Keratinocyte (primary cell): ENCODE measurements at regions not wholly inside any gene's neighbourhood (a gene's known extent, or its start where the extent isn't known, plus 50 kb on each side); places are given as distances from the start of the nearest gene placed in this dataset.
A peak's percentile ranks its signal among the peaks of the same experiment; 100 is the strongest.

Experiments used
- DNase-seq: peaks from one replicate; pipeline ENCODE4 v3.0.0-alpha.2; 2011; ENCODE audit warnings: low read depth, missing footprints, low spot score
- FAIRE-seq: peaks from 2 replicates; lab custom pipeline; 2011; peaks lifted over from hg19 to GRCh38; lab: Jason Lieb, UNC
- H2AFZ ChIP-seq: 2 replicates; pipeline ENCODE4 v1.6.0; 2012; ENCODE audit warnings: low read length, control low read depth, inconsistent platforms; ENCODE audit not compliant: control insufficient read depth
- H3K27ac ChIP-seq: 2 replicates; pipeline ENCODE4 v1.5.1; 2011; ENCODE audit warnings: low read length; ENCODE audit not compliant: control insufficient read depth, insufficient read depth
- H3K27me3 ChIP-seq: 3 replicates; pipeline ENCODE4 v1.6.0; 2011; ENCODE audit warnings: low read length; ENCODE audit not compliant: control insufficient read depth, insufficient read depth; ENCODE audit errors: extremely low read depth
- H3K36me3 ChIP-seq, 2 experiments: 2 replicates in 1 of 2; 3 replicates in 1 of 2; pipeline ENCODE4 v1.5.1; 2011; ENCODE audit warnings: low read length in 2 of 2, mild to moderate bottlenecking in 1 of 2; ENCODE audit not compliant: control insufficient read depth in 2 of 2, insufficient read depth in 2 of 2; ENCODE audit errors: extremely low read depth in 1 of 2
- H3K4me1 ChIP-seq: 3 replicates; pipeline ENCODE4 v1.5.1; 2011; ENCODE audit warnings: low read length; ENCODE audit not compliant: control insufficient read depth, insufficient read depth; ENCODE audit errors: extremely low read depth
- H3K4me2 ChIP-seq: 3 replicates; pipeline ENCODE4 v1.6.0; 2011; ENCODE audit warnings: low read depth, low read length; ENCODE audit not compliant: control insufficient read depth, insufficient read depth; ENCODE audit errors: extremely low read depth
- H3K4me3 ChIP-seq, 3 experiments: fragments of 200-600 bp in 1 of 3; sonication (generic) in 1 of 3; 2 replicates in 2 of 3; 3 replicates in 1 of 3; pipeline ENCODE4 v1.5.1; 2011 to 2016; ENCODE audit warnings: low read length in 3 of 3, mild to moderate bottlenecking in 3 of 3, control low read depth in 2 of 3, inconsistent platforms in 1 of 3, low read depth in 1 of 3, mixed read lengths in 1 of 3, mixed run types in 1 of 3, moderate library complexity in 1 of 3; ENCODE audit not compliant: control insufficient read depth in 2 of 3, insufficient read depth in 2 of 3; ENCODE audit errors: extremely low read depth in 1 of 3
- H3K79me2 ChIP-seq: 2 replicates; pipeline ENCODE4 v1.6.0; 2012; ENCODE audit warnings: low read length; ENCODE audit not compliant: control insufficient read depth, insufficient read depth
- H3K9ac ChIP-seq: 3 replicates; pipeline ENCODE4 v1.6.0; 2011; ENCODE audit warnings: low read length; ENCODE audit not compliant: control insufficient read depth, insufficient read depth; ENCODE audit errors: extremely low read depth
- H3K9me1 ChIP-seq: 3 replicates; pipeline ENCODE4 v1.6.0; 2011; ENCODE audit warnings: low read length; ENCODE audit not compliant: control insufficient read depth, insufficient read depth; ENCODE audit errors: extremely low read depth
- H3K9me3 ChIP-seq: 2 replicates; pipeline ENCODE4 v1.5.1; 2012; ENCODE audit warnings: low read depth, low read length; ENCODE audit not compliant: control insufficient read depth
- H4K20me1 ChIP-seq: 3 replicates; pipeline ENCODE4 v1.6.0; 2011; ENCODE audit warnings: low read length; ENCODE audit not compliant: control insufficient read depth, insufficient read depth; ENCODE audit errors: extremely low read depth
- EZH2 ChIP-seq: IDR thresholded peaks from one replicate; pipeline ENCODE4 v1.6.1; 2012; ENCODE audit warnings: inconsistent platforms, mild to moderate bottlenecking, low read length, moderate library complexity
- dilution Hi-C: fragments of 300-500 bp; cut with MboI; formaldehyde crosslinking; loops from one replicate; pipeline ENCODE4 v1.7.0; 2020; ENCODE audit warnings: low sequenced_read_pairs; ENCODE audit not compliant: extremely low pct_ligation_motif_present
- TF ChIP-seq, protein P1 (sequence below), 3 experiments: IDR thresholded peaks in 1 of 3; conservative IDR thresholded peaks in 1 of 3; optimal IDR thresholded peaks in 1 of 3; 2 replicates in 2 of 3; 3 replicates in 1 of 3; pipeline versions ENCODE3 to v1.5.1; 2011; ENCODE audit warnings: low read length in 3 of 3, mild to moderate bottlenecking in 3 of 3, moderate library complexity in 2 of 3, control low read depth in 1 of 3, inconsistent platforms in 1 of 3; ENCODE audit not compliant: insufficient read depth in 2 of 3; ENCODE audit errors: extremely low read depth in 1 of 3

DNA sequence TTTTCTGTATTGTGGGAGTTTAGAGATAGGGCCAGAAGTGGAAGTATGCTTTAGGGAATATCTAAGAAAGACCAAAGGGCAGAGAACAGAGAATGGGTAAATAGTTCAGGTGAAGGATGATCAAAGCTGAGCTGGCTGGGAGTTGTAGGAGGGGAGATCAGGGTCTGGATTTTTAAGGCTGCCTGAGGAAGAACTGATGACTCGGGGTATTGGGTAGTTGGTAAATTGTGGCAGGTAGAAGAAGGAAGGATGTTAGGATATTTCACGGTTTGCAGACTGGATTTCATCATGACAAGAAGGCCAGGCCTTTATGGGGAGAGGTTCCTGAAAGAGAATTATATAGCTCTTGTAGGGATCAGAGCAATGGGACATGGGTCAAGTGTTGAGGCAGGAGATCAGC lies 492.9 kb downstream of the UTRN start:
- FAIRE-seq (no peak), DNase-seq (no peak)
- TF ChIP-seq, protein P1, sequence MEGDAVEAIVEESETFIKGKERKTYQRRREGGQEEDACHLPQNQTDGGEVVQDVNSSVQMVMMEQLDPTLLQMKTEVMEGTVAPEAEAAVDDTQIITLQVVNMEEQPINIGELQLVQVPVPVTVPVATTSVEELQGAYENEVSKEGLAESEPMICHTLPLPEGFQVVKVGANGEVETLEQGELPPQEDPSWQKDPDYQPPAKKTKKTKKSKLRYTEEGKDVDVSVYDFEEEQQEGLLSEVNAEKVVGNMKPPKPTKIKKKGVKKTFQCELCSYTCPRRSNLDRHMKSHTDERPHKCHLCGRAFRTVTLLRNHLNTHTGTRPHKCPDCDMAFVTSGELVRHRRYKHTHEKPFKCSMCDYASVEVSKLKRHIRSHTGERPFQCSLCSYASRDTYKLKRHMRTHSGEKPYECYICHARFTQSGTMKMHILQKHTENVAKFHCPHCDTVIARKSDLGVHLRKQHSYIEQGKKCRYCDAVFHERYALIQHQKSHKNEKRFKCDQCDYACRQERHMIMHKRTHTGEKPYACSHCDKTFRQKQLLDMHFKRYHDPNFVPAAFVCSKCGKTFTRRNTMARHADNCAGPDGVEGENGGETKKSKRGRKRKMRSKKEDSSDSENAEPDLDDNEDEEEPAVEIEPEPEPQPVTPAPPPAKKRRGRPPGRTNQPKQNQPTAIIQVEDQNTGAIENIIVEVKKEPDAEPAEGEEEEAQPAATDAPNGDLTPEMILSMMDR (optimal IDR thresholded peaks at IDR 0.05 in 1 of 3, IDR thresholded peaks at IDR 0.05 in 1 of 3, conservative IDR thresholded peaks at IDR 0.05 in 1 of 3; ENCODE audit: extremely low read depth in 1 of 3, insufficient read depth in 2 of 3, low read length in 3 of 3), result no peak
- TF ChIP-seq EZH2, result no peak
- H2AFZ ChIP-seq, result no peak overlapping the region
- H3K36me3 ChIP-seq, result no peaks in the 10 kb centered on the region
- H3K4me1 ChIP-seq, result no peaks in the 10 kb centered on the region
- no peak overlapping the region for H3K4me3 ChIP-seq
- no peaks in the 10 kb centered on the region for H3K9me1 ChIP-seq
- no peaks in the 10 kb centered on the region for H3K79me2 ChIP-seq
- H3K27ac ChIP-seq, result no peak overlapping the region
- no peaks in the 10 kb centered on the region for H4K20me1 ChIP-seq
- no peak overlapping the region for H3K9ac ChIP-seq
- no peak overlapping the region for H3K4me2 ChIP-seq
- no peaks in the 10 kb centered on the region for H3K9me3 ChIP-seq
- H3K27me3 ChIP-seq, result no peaks in the 10 kb centered on the region
- dilution Hi-C loops, result no loop called here

DNA sequence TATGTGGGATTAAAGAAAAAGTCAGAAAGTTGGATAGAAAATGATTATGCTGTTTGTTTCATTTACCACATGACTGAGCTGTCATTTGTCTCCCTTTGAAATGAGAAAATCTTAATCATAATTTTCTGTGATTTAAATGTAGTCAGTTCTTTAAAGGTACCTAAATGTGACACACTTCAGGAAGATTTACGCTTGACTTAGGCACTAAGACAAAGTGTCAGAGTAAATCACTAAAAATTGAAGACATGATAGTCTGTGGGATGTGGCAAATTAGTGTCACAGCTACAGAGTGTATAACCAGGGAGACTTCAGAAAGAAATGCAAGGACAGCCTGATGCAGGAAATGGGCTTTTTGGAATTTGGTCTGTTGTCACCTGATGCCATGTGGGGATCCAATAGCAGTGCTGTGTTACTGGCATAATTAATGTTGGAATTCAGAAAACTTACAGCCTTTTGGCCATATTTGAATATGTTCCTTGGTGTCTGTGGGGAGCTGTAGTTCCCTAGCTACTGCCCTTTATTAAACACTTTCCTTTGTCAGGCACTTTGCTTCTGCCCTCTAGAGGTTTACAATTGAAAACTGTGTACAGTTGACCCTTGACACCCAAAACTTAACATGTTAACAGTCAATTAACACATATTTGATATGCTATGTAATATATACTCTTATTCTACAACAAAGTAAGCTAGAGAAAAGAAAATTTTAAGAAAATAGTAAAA lies 493.8 kb downstream of the UTRN start:
- Histone ChIP-seq H3K4me1 (no peaks in the 10 kb centered on the region), H3K27me3 (no peaks in the 10 kb centered on the region), H3K4me2 (no peak overlapping the region), H3K36me3 (no peaks in the 10 kb centered on the region), H3K9me3 (no peaks in the 10 kb centered on the region), H2AFZ (no peak overlapping the region), H3K79me2 (no peaks in the 10 kb centered on the region), H3K4me3 (no peak overlapping the region), H3K9me1 (no peaks in the 10 kb centered on the region), H3K9ac (no peak overlapping the region), H4K20me1 (no peaks in the 10 kb centered on the region), H3K27ac (no peak overlapping the region)
- DNase-seq, result no peak
- peak; percentile 48 for FAIRE-seq
- TF ChIP-seq, protein P1 (optimal IDR thresholded peaks at IDR 0.05 in 1 of 3, IDR thresholded peaks at IDR 0.05 in 1 of 3, conservative IDR thresholded peaks at IDR 0.05 in 1 of 3; ENCODE audit: extremely low read depth in 1 of 3, insufficient read depth in 2 of 3, low read length in 3 of 3), result peak in 1 of 3 experiments; percentile 17
- TF ChIP-seq EZH2, result no peak
- dilution Hi-C loops, result no loop called here
